HFFc6 (cell line): ENCODE measurements at regions not wholly inside any gene's neighbourhood (a gene's known extent, or its start where the extent isn't known, plus 50 kb on each side); places are given as distances from the start of the nearest gene placed in this dataset.

ENCODE experiments used
- DNase-seq: peaks from one replicate; pipeline ENCODE4 v3.0.0-alpha.2; 2018
- H3K27ac Mint-ChIP-seq: 2 replicates; pipeline ENCODE4 v1.8.0; 2020; ENCODE audit warnings: mild to moderate bottlenecking, mixed read lengths
- H3K27me3 Mint-ChIP-seq: 2 replicates; pipeline ENCODE4 v1.8.0; 2021; ENCODE audit warnings: mild to moderate bottlenecking, moderate library complexity, mixed read lengths; ENCODE audit not compliant: insufficient read depth
- H3K36me3 Mint-ChIP-seq: 2 replicates; pipeline ENCODE4 v1.8.0; 2021; ENCODE audit warnings: low read depth, mixed read lengths
- H3K4me1 Mint-ChIP-seq: 2 replicates; pipeline ENCODE4 v1.8.0; 2020; ENCODE audit warnings: low read depth, mixed read lengths
- H3K4me3 Mint-ChIP-seq: 2 replicates; pipeline ENCODE4 v1.8.0; 2020; ENCODE audit warnings: mild to moderate bottlenecking, moderate library complexity, mixed read lengths
- H3K9me3 Mint-ChIP-seq: 2 replicates; pipeline ENCODE4 v1.8.0; 2020; ENCODE audit warnings: mild to moderate bottlenecking, mixed read lengths
- TF ChIP-seq, protein P1 (sequence below): fragments of 200-600 bp; sonication (generic); IDR thresholded peaks from 2 replicates; pipeline ENCODE4 v1.5.0; 2021; ENCODE audit warnings: antibody characterized with exemption, mild to moderate bottlenecking

DNA sequence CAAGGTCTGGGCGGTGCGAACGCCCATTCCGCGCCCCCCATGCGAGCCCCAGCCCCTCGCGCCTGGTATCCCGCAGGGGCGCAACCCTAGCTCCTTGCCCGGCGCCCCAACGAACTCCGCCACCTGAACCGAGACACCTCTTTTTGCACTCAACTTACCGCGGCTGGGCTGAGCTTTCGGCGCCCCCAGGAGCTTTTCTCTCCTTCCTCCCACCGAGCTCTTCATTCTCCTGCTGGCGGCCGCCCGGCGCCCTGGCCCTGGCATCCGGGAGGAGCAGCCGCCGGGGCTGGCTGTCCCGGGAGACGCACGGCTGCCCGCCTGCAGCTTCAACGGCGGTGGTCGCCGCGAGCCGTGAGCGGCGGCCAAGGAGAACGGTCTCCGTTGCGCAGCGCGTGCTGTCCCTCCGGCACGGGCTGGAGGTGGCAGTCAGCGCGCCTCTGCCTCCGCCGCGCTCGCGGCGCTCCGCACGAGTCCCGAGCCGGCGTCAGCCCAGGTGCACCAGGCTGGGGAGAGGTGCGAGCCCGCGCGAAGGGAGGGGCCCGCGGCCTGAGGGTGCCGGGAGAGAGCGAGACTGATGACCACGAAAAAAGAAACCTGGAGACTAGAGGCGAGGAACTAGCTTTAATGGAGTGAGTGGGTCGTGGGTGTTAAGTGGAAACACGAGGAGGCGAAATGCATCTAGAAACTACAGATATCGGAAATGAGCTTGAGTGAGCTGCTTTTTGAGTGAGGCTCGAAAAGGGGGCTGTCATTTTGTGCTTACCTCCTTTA is 621.5 kb upstream of the ZNF385D start:
- H3K36me3 Mint-ChIP-seq = no peaks in the 10 kb centered on the region
- no peak for DNase-seq
- H3K27ac Mint-ChIP-seq = no peak overlapping the region
- peaks cover 44% of the 10 kb centered on the region for H3K9me3 Mint-ChIP-seq
- no peaks in the 10 kb centered on the region for H3K4me1 Mint-ChIP-seq
- H3K27me3 Mint-ChIP-seq = no peaks in the 10 kb centered on the region
- TF ChIP-seq, protein P1, sequence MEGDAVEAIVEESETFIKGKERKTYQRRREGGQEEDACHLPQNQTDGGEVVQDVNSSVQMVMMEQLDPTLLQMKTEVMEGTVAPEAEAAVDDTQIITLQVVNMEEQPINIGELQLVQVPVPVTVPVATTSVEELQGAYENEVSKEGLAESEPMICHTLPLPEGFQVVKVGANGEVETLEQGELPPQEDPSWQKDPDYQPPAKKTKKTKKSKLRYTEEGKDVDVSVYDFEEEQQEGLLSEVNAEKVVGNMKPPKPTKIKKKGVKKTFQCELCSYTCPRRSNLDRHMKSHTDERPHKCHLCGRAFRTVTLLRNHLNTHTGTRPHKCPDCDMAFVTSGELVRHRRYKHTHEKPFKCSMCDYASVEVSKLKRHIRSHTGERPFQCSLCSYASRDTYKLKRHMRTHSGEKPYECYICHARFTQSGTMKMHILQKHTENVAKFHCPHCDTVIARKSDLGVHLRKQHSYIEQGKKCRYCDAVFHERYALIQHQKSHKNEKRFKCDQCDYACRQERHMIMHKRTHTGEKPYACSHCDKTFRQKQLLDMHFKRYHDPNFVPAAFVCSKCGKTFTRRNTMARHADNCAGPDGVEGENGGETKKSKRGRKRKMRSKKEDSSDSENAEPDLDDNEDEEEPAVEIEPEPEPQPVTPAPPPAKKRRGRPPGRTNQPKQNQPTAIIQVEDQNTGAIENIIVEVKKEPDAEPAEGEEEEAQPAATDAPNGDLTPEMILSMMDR = no peak
- H3K4me3 Mint-ChIP-seq = no peak overlapping the region

DNA sequence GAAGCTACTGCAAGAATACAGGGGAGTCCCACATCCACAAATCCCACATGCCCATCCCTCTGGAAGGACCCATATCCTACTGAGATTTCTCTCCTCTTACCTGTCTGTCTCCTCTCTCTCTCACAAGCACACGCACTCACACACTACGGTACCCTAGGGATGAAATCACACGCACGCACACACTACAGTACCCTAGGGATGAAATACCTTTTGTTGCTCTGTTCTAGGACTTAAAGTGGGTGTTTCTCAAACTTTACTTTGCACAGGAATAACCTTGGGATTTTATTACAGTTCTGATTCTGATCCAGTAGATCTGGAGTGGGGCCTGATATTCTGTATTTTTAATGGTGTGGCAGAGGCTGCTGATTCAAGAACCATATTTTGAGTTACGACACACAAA is 622.2 kb upstream of the ZNF385D start:
- DNase-seq = no peak
- no peak overlapping the region for H3K27ac Mint-ChIP-seq
- H3K36me3 Mint-ChIP-seq = no peaks in the 10 kb centered on the region
- H3K4me3 Mint-ChIP-seq = no peak overlapping the region
- no peaks in the 10 kb centered on the region for H3K27me3 Mint-ChIP-seq
- TF ChIP-seq, protein P1 = no peak
- H3K9me3 Mint-ChIP-seq = peaks cover 49% of the 10 kb centered on the region
- no peaks in the 10 kb centered on the region for H3K4me1 Mint-ChIP-seq

DNA sequence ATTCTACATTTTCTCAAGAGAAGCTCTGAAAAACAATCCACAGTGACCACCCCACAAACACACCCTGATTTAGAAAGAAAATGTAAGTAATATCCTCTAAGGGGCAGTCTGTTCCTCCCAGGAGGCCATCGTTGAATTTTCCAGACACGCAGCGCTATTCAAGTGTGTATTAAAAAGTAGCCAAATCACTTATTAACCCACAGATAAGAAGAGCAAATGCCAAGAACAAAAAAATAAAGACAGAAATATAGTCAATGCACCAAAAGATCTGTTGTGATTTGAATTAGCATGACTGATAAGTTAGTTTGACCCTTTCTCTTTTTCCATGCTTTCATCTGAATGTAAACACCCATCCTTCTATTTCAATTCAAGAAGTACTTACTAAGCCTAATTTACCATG is 622.8 kb upstream of the ZNF385D start:
- no peak overlapping the region for H3K27ac Mint-ChIP-seq
- DNase-seq = no peak
- no peaks in the 10 kb centered on the region for H3K4me1 Mint-ChIP-seq
- H3K4me3 Mint-ChIP-seq = no peak overlapping the region
- H3K9me3 Mint-ChIP-seq = peaks cover 49% of the 10 kb centered on the region
- H3K36me3 Mint-ChIP-seq = no peaks in the 10 kb centered on the region
- TF ChIP-seq, protein P1 = no peak
- no peaks in the 10 kb centered on the region for H3K27me3 Mint-ChIP-seq

DNA sequence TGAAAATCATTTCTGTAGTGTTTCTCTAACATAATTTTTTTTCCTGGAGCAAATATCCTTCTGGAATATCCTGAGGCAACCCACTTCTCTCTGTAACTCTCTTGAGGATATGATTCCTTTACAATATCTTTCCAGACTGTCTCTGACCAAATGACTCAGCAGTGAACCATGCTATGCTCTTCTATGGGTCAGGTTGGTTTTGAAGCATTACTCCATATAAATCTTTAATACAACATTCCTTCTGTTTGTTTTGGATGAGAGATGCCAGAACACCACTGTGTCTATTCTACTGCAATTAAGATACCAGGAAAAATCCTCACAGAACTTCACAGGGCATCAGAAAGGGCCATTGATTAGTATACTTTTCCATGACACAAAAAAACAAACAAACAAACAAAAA is 626.4 kb upstream of the ZNF385D start:
- no peak for DNase-seq
- H3K27me3 Mint-ChIP-seq = no peaks in the 10 kb centered on the region
- H3K27ac Mint-ChIP-seq = no peak overlapping the region
- 0 out of 2 replicates have a peak, but pooled peaks cover 3% of the 10 kb centered on the region for H3K36me3 Mint-ChIP-seq
- peaks cover 41% of the 10 kb centered on the region for H3K9me3 Mint-ChIP-seq
- TF ChIP-seq, protein P1 = no peak
- no peaks in the 10 kb centered on the region for H3K4me1 Mint-ChIP-seq
- no peak overlapping the region for H3K4me3 Mint-ChIP-seq

DNA sequence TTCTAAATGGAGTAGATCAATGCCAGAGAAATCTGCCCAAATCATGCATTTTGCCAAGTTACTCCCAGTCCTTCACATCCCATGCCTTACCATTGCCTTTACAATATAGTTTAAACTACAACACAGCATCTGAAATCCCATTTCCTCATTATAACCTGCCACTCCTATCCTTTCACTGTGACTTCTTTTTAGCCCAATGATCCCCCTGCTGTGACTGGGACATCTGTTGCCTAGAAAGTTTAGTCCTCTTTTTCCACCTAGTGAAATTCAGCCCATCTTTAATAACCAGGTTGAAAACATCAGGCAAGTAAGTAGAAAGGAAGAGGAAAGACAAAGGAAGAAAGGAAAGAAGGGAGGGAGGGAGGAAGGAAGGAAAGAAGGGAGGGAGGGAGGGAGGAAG is 627.9 kb upstream of the ZNF385D start:
- TF ChIP-seq, protein P1 = no peak
- no peaks in the 10 kb centered on the region for H3K4me1 Mint-ChIP-seq
- H3K36me3 Mint-ChIP-seq = 0 out of 2 replicates have a peak, but pooled peaks cover 3% of the 10 kb centered on the region
- H3K4me3 Mint-ChIP-seq = no peak overlapping the region
- DNase-seq = no peak
- H3K27ac Mint-ChIP-seq = no peak overlapping the region
- H3K27me3 Mint-ChIP-seq = no peaks in the 10 kb centered on the region
- H3K9me3 Mint-ChIP-seq = peaks cover 38% of the 10 kb centered on the region
